HepG2 (cell line): ENCODE measurements at regions not wholly inside any gene's neighbourhood (a gene's known extent, or its start where the extent isn't known, plus 50 kb on each side); places are given as distances from the start of the nearest gene placed in this dataset.

Experiments
- ATAC-seq: fragments of 200-7000 bp; cut with Tn5 transposase; 3 replicates; pipeline ENCODE4 v1.9.1; 2020; ENCODE audit warnings: mild to moderate bottlenecking, moderate library complexity
- BruUV-seq: library from RNA; stranded (reverse); fragments of 400-500 nt; replicated peaks from 2 replicates; lab custom pipeline; 2021; lab: Mats Ljungman, UMichigan
- CTCF ChIA-PET: fragments of 300-600 bp; formaldehyde crosslinking; extraction: SDS; loops from one replicate; lab custom pipeline; 2021; ENCODE audit warnings: low total read pairs, inconsistent platforms, low intra/inter-chr PET ratio; lab: Yijun Ruan, JAX
- POLR2A ChIA-PET: fragments of 350-600 bp; sonication (Branson Sonifier 250); formaldehyde crosslinking; loops from one replicate; lab custom pipeline; 2020; ENCODE audit warnings: antibody characterized with exemption, inconsistent platforms; lab: Yijun Ruan, JAX
- DNase-seq: peaks from one replicate; pipeline ENCODE4 v3.0.0-alpha.2; 2015; ENCODE audit warnings: low spot score
- FAIRE-seq: peaks from 3 replicates; lab custom pipeline; 2011; peaks lifted over from hg19 to GRCh38; lab: Jason Lieb, UNC
- H2AFZ ChIP-seq: one replicate; pipeline ENCODE4 v1.6.1; 2011; ENCODE audit warnings: low read length, inconsistent platforms
- H3K27ac ChIP-seq: fragments of 300-600 bp; 3 replicates; pipeline ENCODE4 v1.8.0; 2011; ENCODE audit warnings: mixed run types, mild to moderate bottlenecking, mixed read lengths, low read length, inconsistent platforms; ENCODE audit not compliant: insufficient read depth; ENCODE audit errors: extremely low read length
- H3K27me3 ChIP-seq, 2 experiments: fragments of 200-600 bp in 1 of 2; 2 replicates in 1 of 2; 3 replicates in 1 of 2; pipeline versions ENCODE4 v1.6.0 to v1.8.0; 2011; ENCODE audit warnings: low read length in 2 of 2, mild to moderate bottlenecking in 2 of 2, moderate library complexity in 2 of 2, inconsistent platforms in 1 of 2; ENCODE audit not compliant: insufficient read depth in 2 of 2, control insufficient read depth in 1 of 2
- H3K36me3 ChIP-seq, 2 experiments: fragments of 200-600 bp in 1 of 2; replicated peaks in 1 of 2; 2 replicates in 1 of 2; 3 replicates in 1 of 2; pipeline versions ENCODE4 v1.5.1 to v1.8.0; 2011; ENCODE audit warnings: low read length in 2 of 2, inconsistent platforms in 1 of 2; ENCODE audit not compliant: insufficient read depth in 2 of 2, control insufficient read depth in 1 of 2
- H3K4me1 ChIP-seq: 2 replicates; pipeline ENCODE4 v1.5.1; 2012; ENCODE audit warnings: low read length, inconsistent platforms; ENCODE audit not compliant: insufficient read depth
- H3K4me2 ChIP-seq: 2 replicates; pipeline ENCODE4 v1.6.0; 2011; ENCODE audit warnings: low read depth, low read length, inconsistent platforms
- H3K4me3 ChIP-seq, 3 experiments: fragments of 200-600 bp in 1 of 3; sonication (generic), shearing (Covaris generic) in 1 of 3; replicated peaks in 1 of 3; 2 replicates each; pipeline ENCODE4 v1.5.1; 2011 to 2016; ENCODE audit warnings: low read length in 3 of 3, inconsistent platforms in 2 of 3, low read depth in 2 of 3, mild to moderate bottlenecking in 2 of 3, control low read depth in 1 of 3, mixed read lengths in 1 of 3; ENCODE audit not compliant: insufficient read depth in 1 of 3
- H3K79me2 ChIP-seq: one replicate; pipeline ENCODE4 v1.6.1; 2011; ENCODE audit warnings: low read length, inconsistent platforms; ENCODE audit not compliant: insufficient read depth
- H3K9ac ChIP-seq: 2 replicates; pipeline ENCODE4 v1.6.0; 2011; ENCODE audit warnings: mild to moderate bottlenecking, low read depth, low read length, inconsistent platforms; ENCODE audit not compliant: insufficient read depth
- H3K9me3 ChIP-seq: 2 replicates; pipeline ENCODE4 v1.5.1; 2012; ENCODE audit warnings: mild to moderate bottlenecking, low read length
- H4K20me1 ChIP-seq: 2 replicates; pipeline ENCODE4 v1.6.0; 2011; ENCODE audit warnings: inconsistent platforms, mild to moderate bottlenecking, low read length, moderate library complexity; ENCODE audit not compliant: insufficient read depth
- BRCA1 ChIP-seq: sonication (generic); formaldehyde crosslinking; IDR thresholded peaks from 2 replicates; pipeline ENCODE4 v1.4.0; 2020; ENCODE audit warnings: missing genetic modification reagents
- FUBP1 ChIP-seq: sonication (generic); formaldehyde crosslinking; IDR thresholded peaks from 2 replicates; pipeline ENCODE4 v1.5.1; 2020; ENCODE audit warnings: missing genetic modification reagents, mild to moderate bottlenecking, borderline replicate concordance
- GFI1 ChIP-seq: sonication (generic); formaldehyde crosslinking; IDR thresholded peaks from 2 replicates; pipeline ENCODE4 v1.5.0; 2020; ENCODE audit warnings: missing genetic modification reagents, mild to moderate bottlenecking, borderline replicate concordance
- HES4 ChIP-seq: sonication (generic); formaldehyde crosslinking; IDR thresholded peaks from 2 replicates; pipeline ENCODE4 v1.9.0; 2021; ENCODE audit warnings: mild to moderate bottlenecking, missing genetic modification reagents, borderline replicate concordance
- IKZF4 ChIP-seq: sonication (generic); formaldehyde crosslinking; IDR thresholded peaks from 2 replicates; pipeline ENCODE4 v1.5.1; 2020; ENCODE audit warnings: borderline replicate concordance, mild to moderate bottlenecking, low read depth, missing genetic modification reagents; ENCODE audit errors: not compliant biosample characterization
- MBNL3 ChIP-seq: fragments of 250-450 bp; sonication (Bioruptor Pico); conservative IDR thresholded peaks from 2 replicates; pipeline ENCODE4 v1.8.0; 2022; ENCODE audit warnings: mild to moderate bottlenecking, inconsistent platforms
- MTA3 ChIP-seq: sonication (generic); formaldehyde crosslinking; IDR thresholded peaks from 2 replicates; pipeline ENCODE4 v1.4.0; 2020; ENCODE audit warnings: missing genetic modification reagents
- TARDBP ChIP-seq: sonication (generic); formaldehyde crosslinking; IDR thresholded peaks from 2 replicates; pipeline ENCODE4 v1.8.0; 2022; ENCODE audit warnings: mild to moderate bottlenecking, missing genetic modification reagents
- ZKSCAN8 ChIP-seq: IDR thresholded peaks from 2 replicates; pipeline ENCODE4 v1.6.1; 2016; ENCODE audit warnings: borderline replicate concordance, missing genetic modification reagents, missing compliant biosample characterization
- ZNF460 ChIP-seq: sonication (generic); formaldehyde crosslinking; IDR thresholded peaks from 2 replicates; pipeline ENCODE4 v1.5.1; 2020; ENCODE audit warnings: missing genetic modification reagents, mild to moderate bottlenecking, borderline replicate concordance
- WGBS: methylation state at CpG from one replicate; pipeline ENCODE4 v1.1.6; 2017; ENCODE audit warnings: low lambda C conversion rate; 5-methylcytosine and 5-hydroxymethylcytosine counted together
- in situ Hi-C: cut with HindIII; loops from 2 replicates; pipeline ENCODE4 v1.10.0; 2017; ENCODE audit warnings: low pct_unique_long_range_greater_than_20kb; ENCODE audit not compliant: extremely low pct_ligation_motif_present
- intact Hi-C: fragments of 100-400 bp; cut with micrococcal nuclease; formaldehyde crosslinking; loops from one replicate; pipeline ENCODE4 v1.10.0; 2022; ENCODE audit not compliant: unreplicated experiment
- TF ChIP-seq, protein P1 (sequence below): sonication (generic); formaldehyde crosslinking; IDR thresholded peaks from 2 replicates; pipeline ENCODE4 v1.8.0; 2023; ENCODE audit warnings: mild to moderate bottlenecking, missing genetic modification reagents
- TF ChIP-seq, protein P2 (sequence below): IDR thresholded peaks from 2 replicates; pipeline ENCODE4 v1.6.1; 2016
- TF ChIP-seq, protein P3 (sequence below): IDR thresholded peaks from 2 replicates; pipeline ENCODE4 v1.6.1; 2018; ENCODE audit warnings: missing genetic modification reagents

GRCh38 chr12:78489990-78490389 is 374.6 kb upstream of the SYT1 start:
- no peak overlapping the region for H2AFZ ChIP-seq
- intact Hi-C loops (no loop called here), in situ Hi-C loops (no loop called here)
- H3K27ac ChIP-seq, result no peak overlapping the region
- FAIRE-seq (no peak), DNase-seq (no peak), ATAC-seq (no peak)
- H3K9me3 ChIP-seq, result no peaks in the 10 kb centered on the region
- BruUV-seq, result no TSS peak
- no peaks in the 10 kb centered on the region for H4K20me1 ChIP-seq
- H3K4me1 ChIP-seq, result no peaks in the 10 kb centered on the region
- 15% methylated on average over 1 of the region's 1 CpG for WGBS
- no peak overlapping the region for H3K9ac ChIP-seq
- no peaks in the 10 kb centered on the region for H3K36me3 ChIP-seq
- H3K4me2 ChIP-seq, result no peak overlapping the region
- CTCF ChIA-PET, result no interaction called here
- H3K27me3 ChIP-seq, result no peaks in the 10 kb centered on the region
- H3K4me3 ChIP-seq, result no peak overlapping the region
- TF ChIP-seq MBNL3 (CRISPR knock-in tag) (no peak), MTA3 (CRISPR knock-in tag) (no peak), GFI1 (no peak), ZKSCAN8 (CRISPR knock-in tag) (no peak), TARDBP (CRISPR knock-in tag) (no peak), HES4 (CRISPR knock-in tag) (no peak), ZNF460 (CRISPR knock-in tag) (no peak), BRCA1 (CRISPR knock-in tag) (no peak), IKZF4 (no peak), FUBP1 (CRISPR knock-in tag) (no peak)
- TF ChIP-seq, protein P1, sequence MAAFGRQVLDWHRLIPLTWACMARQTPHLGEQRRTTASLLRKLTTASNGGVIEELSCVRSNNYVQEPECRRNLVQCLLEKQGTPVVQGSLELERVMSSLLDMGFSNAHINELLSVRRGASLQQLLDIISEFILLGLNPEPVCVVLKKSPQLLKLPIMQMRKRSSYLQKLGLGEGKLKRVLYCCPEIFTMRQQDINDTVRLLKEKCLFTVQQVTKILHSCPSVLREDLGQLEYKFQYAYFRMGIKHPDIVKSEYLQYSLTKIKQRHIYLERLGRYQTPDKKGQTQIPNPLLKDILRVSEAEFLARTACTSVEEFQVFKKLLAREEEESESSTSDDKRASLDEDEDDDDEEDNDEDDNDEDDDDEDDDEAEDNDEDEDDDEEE (CRISPR knock-in tag), result no peak
- TF ChIP-seq, protein P2, sequence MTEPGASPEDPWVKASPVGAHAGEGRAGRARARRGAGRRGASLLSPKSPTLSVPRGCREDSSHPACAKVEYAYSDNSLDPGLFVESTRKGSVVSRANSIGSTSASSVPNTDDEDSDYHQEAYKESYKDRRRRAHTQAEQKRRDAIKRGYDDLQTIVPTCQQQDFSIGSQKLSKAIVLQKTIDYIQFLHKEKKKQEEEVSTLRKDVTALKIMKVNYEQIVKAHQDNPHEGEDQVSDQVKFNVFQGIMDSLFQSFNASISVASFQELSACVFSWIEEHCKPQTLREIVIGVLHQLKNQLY (CRISPR knock-in tag), result no peak
- TF ChIP-seq, protein P3, sequence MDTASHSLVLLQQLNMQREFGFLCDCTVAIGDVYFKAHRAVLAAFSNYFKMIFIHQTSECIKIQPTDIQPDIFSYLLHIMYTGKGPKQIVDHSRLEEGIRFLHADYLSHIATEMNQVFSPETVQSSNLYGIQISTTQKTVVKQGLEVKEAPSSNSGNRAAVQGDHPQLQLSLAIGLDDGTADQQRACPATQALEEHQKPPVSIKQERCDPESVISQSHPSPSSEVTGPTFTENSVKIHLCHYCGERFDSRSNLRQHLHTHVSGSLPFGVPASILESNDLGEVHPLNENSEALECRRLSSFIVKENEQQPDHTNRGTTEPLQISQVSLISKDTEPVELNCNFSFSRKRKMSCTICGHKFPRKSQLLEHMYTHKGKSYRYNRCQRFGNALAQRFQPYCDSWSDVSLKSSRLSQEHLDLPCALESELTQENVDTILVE (CRISPR knock-in tag), result no peak
- POLR2A ChIA-PET, result no interaction called here
- no peaks in the 10 kb centered on the region for H3K79me2 ChIP-seq
